Heart right ventricle (tissue), 16 donors: ENCODE measurements at regions not wholly inside any gene's neighbourhood (a gene's known extent, or its start where the extent isn't known, plus 50 kb on each side); places are given as distances from the start of the nearest gene placed in this dataset.

Experiments used
- ATAC-seq, 8 donors: fragments of 200-7000 bp; cut with Tn5 transposase; one replicate each; pipeline ENCODE4 v1.9.1; 2020; ENCODE audit warnings: mild to moderate bottlenecking in 8 of 8, moderate library complexity in 8 of 8, moderate number of reproducible peaks in 1 of 8
- DNase-seq, 2 donors: peaks; one replicate each; pipeline ENCODE4 v3.0.0-alpha.2; 2020
- H3K27ac ChIP-seq, 10 donors: fragments of 200-600 bp; sonication (generic) in 2 of 10; one replicate each; pipeline versions ENCODE4 v1.5.0 to v1.8.0; 2020 to 2022; ENCODE audit warnings: mild to moderate bottlenecking in 3 of 10
- H3K27me3 ChIP-seq, 7 donors: fragments of 200-600 bp; one replicate each; pipeline ENCODE4 v1.8.0; 2021 to 2022; ENCODE audit warnings: mild to moderate bottlenecking in 2 of 7
- H3K36me3 ChIP-seq, 9 donors: fragments of 200-600 bp; sonication (generic) in 1 of 9; one replicate each; pipeline versions ENCODE4 v1.5.0 to v1.8.0; 2020 to 2022; ENCODE audit warnings: mild to moderate bottlenecking in 2 of 9
- H3K4me1 ChIP-seq, 9 donors: fragments of 200-600 bp; sonication (generic) in 1 of 9; one replicate each; pipeline versions ENCODE4 v1.5.0 to v1.8.0; 2020 to 2022; ENCODE audit warnings: mild to moderate bottlenecking in 4 of 9
- H3K4me3 ChIP-seq, 10 donors: fragments of 200-600 bp; sonication (generic) in 2 of 10; one replicate each; pipeline versions ENCODE4 v1.5.0 to v1.8.0; 2020 to 2022; ENCODE audit warnings: mild to moderate bottlenecking in 7 of 10, moderate library complexity in 2 of 10
- H3K9me3 ChIP-seq, 11 donors: fragments of 200-600 bp in 10 of 11; sonication (generic) in 2 of 11; one replicate each; pipeline versions ENCODE4 v1.5.0 to v1.8.0; 2013 to 2022; ENCODE audit warnings: mild to moderate bottlenecking in 2 of 11, control low read depth in 1 of 11, moderate library complexity in 1 of 11
- CTCF ChIP-seq, 9 donors: fragments of 200-600 bp; sonication (generic) in 2 of 9; IDR thresholded peaks; one replicate each; pipeline versions ENCODE4 v1.5.0 to v1.8.0; 2021 to 2022; ENCODE audit warnings: antibody characterized with exemption in 9 of 9, mild to moderate bottlenecking in 5 of 9, moderate library complexity in 1 of 9
- WGBS, 2 donors: extraction: QIAGEN DNeasy Blood & Tissue Kit; methylation state at CpG; one replicate each; pipeline ENCODE4 v1.1.7; 2013; ENCODE audit warnings: inconsistent platforms in 1 of 2; 5-methylcytosine and 5-hydroxymethylcytosine counted together
- intact Hi-C, 10 donors: fragments of 100-400 bp; cut with DNase I; formaldehyde crosslinking; loops; one replicate each; pipeline versions ENCODE4 v1.11.1 to v1.14.2; 2022
- donor health status: Arrhythmogenic right ventricular cardiomyopathy.
- donor health status: ischemic (EF 13 %, LVEDD 7.1; RV severe dilation, severe dysfunction).
- donor health status: healthy with polysubstance abuse.
- donor health status: DM: no; HTN: yes; CAD: no.
- donor health status: DM: no; HTN: no; CAD: no.
- donor health status: ischemic (EF 25% LVEDD 6.9; RV normal size, moderate dysfunction).
- donor health status: ischemic (EF 25% LVEDD 5.7; RV mildly dilated, moderate dysfunction).
- donor health status: healthy.
- donor health status: DM: yes; HTN: yes; CAD: no.
- donor health status: Ischemic cardiomyopathy.
- donor health status: ischemic (EF 35%, LVEDD 5.7; RV mildly dilated, moderate dysfunction).
- donor health status: nonischemic (EF 11% LVEDD 7.7; RV severe dilation, severe dysfunction).
- donor health status: DM: yes; HTN: yes; CAD: no.
- donor health status: PGD.
- donor health status: ischemic (EF 29% LVEDD 5.4; RV normal size, mild dysfunction).
- donor health status: nonischemic (EF 23%, LVEDD 6.1; RV moderate dilation, normal function).

DNA sequence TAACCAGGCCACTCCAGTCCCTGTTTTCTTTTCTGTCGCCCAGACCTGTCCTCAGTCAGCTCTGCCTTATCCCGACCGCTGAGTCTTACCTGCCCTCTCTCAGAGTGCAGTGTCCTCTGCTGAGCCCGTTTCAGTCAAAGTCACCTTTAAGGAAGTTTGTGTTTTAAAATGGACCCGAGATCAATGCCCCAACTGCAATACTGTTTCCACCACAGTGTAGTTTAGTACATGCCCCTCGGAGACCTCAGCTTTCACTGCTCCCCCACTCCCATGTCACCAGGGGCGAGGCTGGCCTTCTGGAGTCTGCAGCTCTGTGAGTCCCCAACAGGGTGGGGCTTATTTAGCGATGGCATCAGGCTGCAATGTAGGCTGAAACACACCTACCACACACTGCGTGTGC lies 248.4 kb upstream of the TSHZ3 start:
- no peaks in the 10 kb centered on the region for H3K9me3 ChIP-seq
- no peaks in the 10 kb centered on the region for H3K36me3 ChIP-seq
- no peak for DNase-seq
- no peak overlapping the region for H3K27ac ChIP-seq
- no peaks in the 10 kb centered on the region for H3K4me1 ChIP-seq
- TF ChIP-seq CTCF (IDR thresholded peaks at IDR 0.05) = no peak
- WGBS, 2 donors = 85 to 86% methylated on average over 9 of the region's 9 CpGs
- H3K4me3 ChIP-seq = no peak overlapping the region
- no peak for ATAC-seq
- intact Hi-C loops = no loop called here
- peaks cover 0 to 4% (median under 1%) of the 10 kb centered on the region in 7 donors for H3K27me3 ChIP-seq

- Histone ChIP-seq H3K9me3 (no peaks in the 10 kb centered on the region), H3K4me3 (no peak overlapping the region), H3K27me3 (peaks cover 0 to 6% (median 0%) of the 10 kb centered on the region in 7 donors), H3K4me1 (no peaks in the 10 kb centered on the region), H3K27ac (no peak overlapping the region), H3K36me3 (no peaks in the 10 kb centered on the region)
- DNase-seq = no peak
- no peak for TF ChIP-seq CTCF (IDR thresholded peaks at IDR 0.05)
- WGBS, 2 donors = 77 to 84% methylated on average over 2 of the region's 2 CpGs
- intact Hi-C loops = no loop called here
- ATAC-seq = no peak
Observed at GRCh38 chr19:31598730-31599238, 249.5 kb upstream of the TSHZ3 start.

- ATAC-seq (no peak), DNase-seq (no peak)
- WGBS, 2 donors = 84 to 87% methylated on average over 11 of the region's 11 CpGs
Observed at GRCh38 chr19:31600731-31601295, 251.6 kb upstream of the TSHZ3 start.

DNA sequence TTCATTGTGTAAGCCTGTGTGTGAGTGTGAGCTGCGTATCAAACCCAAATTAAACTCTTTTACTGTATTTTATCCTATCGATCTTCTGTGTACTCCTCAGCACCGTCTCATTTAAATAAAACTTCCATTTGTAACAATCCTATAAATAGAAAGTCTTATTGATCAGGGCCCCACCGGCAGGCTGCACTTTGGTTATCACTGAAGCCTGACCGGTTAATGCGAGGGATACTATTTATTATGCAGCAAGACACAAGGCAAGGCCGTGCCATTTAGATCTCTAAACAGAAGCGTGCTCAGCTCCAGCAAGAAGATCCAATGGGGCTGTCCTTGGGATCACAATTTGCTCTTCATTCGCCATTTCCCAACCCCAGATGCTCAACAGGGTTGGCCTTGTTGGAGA lies 252.6 kb upstream of the TSHZ3 start:
- no peaks in the 10 kb centered on the region for H3K9me3 ChIP-seq
- no peak for TF ChIP-seq CTCF (IDR thresholded peaks at IDR 0.05)
- no peak overlapping the region for H3K4me3 ChIP-seq
- no peak overlapping the region for H3K27ac ChIP-seq
- H3K27me3 ChIP-seq = peaks cover 0 to 6% (median 0%) of the 10 kb centered on the region in 7 donors
- DNase-seq (no peak), ATAC-seq (no peak)
- intact Hi-C loops = no loop called here
- no peaks in the 10 kb centered on the region for H3K4me1 ChIP-seq
- 89 to 92% methylated on average over 9 of the region's 9 CpGs for whole genome bisulfite sequencing, 2 donors
- no peaks in the 10 kb centered on the region for H3K36me3 ChIP-seq

More at GRCh38 chr19:31600731-31601295, 251.6 kb upstream of the TSHZ3 start:
- no peak for TF ChIP-seq CTCF (IDR thresholded peaks at IDR 0.05)
- H3K27ac ChIP-seq = no peak overlapping the region
- H3K27me3 ChIP-seq = peaks cover 0 to 6% (median 0%) of the 10 kb centered on the region in 7 donors
- H3K9me3 ChIP-seq = no peaks in the 10 kb centered on the region
- no peak overlapping the region for H3K4me3 ChIP-seq
- no peaks in the 10 kb centered on the region for H3K36me3 ChIP-seq
- intact Hi-C loops = no loop called here
- no peaks in the 10 kb centered on the region for H3K4me1 ChIP-seq
